ENCODE measurements at regions not wholly inside any gene's neighbourhood (a gene's known extent, or its start where the extent isn't known, plus 50 kb on each side); places are given as distances from the start of the nearest gene placed in this dataset.

DNA sequence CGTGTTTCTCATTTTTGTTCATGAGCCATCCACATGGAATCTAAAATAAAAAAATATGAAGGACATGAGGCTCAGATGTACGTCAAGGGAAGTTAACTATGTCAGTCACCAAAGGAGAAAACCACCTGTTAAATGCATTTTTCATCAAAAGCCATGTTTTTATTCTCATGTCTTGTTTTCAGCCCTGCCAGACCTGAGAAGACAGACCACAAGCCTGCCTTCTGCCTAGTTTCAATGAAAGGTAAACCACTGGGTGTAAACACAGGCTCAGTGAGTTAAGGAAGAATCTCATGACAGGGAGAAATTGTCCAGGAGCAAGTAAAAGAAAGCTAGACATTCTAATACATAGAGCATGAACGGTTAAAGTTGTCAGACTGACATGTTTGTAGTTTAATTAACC lies 52.3 kb upstream of the TNIP3 start:
- TF ChIP-seq ATF1 (CRISPR knock-in tag; IDR thresholded peaks at IDR 0.05): no peak
- TF ChIP-seq MTA1 (CRISPR knock-in tag; IDR thresholded peaks at IDR 0.05; ENCODE audit: borderline replicate concordance): no peak
- no peak for TF ChIP-seq MIER2 (CRISPR knock-in tag; IDR thresholded peaks at IDR 0.05)
- no peak for TF ChIP-seq CBX2 (IDR thresholded peaks at IDR 0.05; ENCODE audit: low read depth, low read length)
- TF ChIP-seq CBX2 (CRISPR knock-in tag; IDR thresholded peaks at IDR 0.05; ENCODE audit: low read depth): no peak
- no peak for TF ChIP-seq ZBTB1 (CRISPR knock-in tag; IDR thresholded peaks at IDR 0.05; ENCODE audit: borderline replicate concordance)
